Tibial nerve (tissue), 4 donors: ENCODE measurements at regions not wholly inside any gene's neighbourhood (a gene's known extent, or its start where the extent isn't known, plus 50 kb on each side); places are given as distances from the start of the nearest gene placed in this dataset.

Source experiments
- DNase-seq, 2 donors: peaks; one replicate each; pipeline ENCODE4 v3.0.0-alpha.2; 2019; ENCODE audit warnings: low spot score in 2 of 2
- H3K27ac ChIP-seq, 4 donors: fragments of 200-600 bp; sonication (generic) in 3 of 4; one replicate each; pipeline ENCODE4 v1.5.1; 2017 to 2019; ENCODE audit warnings: mild to moderate bottlenecking in 1 of 4
- H3K27me3 ChIP-seq, 2 donors: fragments of 200-600 bp; sonication (generic) in 1 of 2; one replicate each; pipeline versions ENCODE4 v1.5.1 to v1.6.0; 2017 to 2019
- H3K36me3 ChIP-seq, 3 donors: fragments of 200-600 bp; sonication (generic); one replicate each; pipeline ENCODE4 v1.5.1; 2018 to 2019
- H3K4me1 ChIP-seq, 4 donors: fragments of 200-600 bp; sonication (generic) in 3 of 4; one replicate each; pipeline ENCODE4 v1.5.1; 2017 to 2019
- H3K4me3 ChIP-seq, 4 donors: fragments of 200-600 bp; sonication (generic) in 3 of 4; one replicate each; pipeline ENCODE4 v1.5.1; 2017 to 2019; ENCODE audit warnings: mild to moderate bottlenecking in 1 of 4, moderate library complexity in 1 of 4
- H3K9me3 ChIP-seq, 4 donors: fragments of 200-600 bp; sonication (generic) in 3 of 4; one replicate each; pipeline ENCODE4 v1.5.1; 2017 to 2019
- CTCF ChIP-seq, 5 experiments: fragments of 200-600 bp in 3 of 5; fragments of 450-650 bp in 2 of 5; sonication (generic) in 3 of 5; IDR thresholded peaks; one replicate each; pipeline ENCODE4 v1.5.1; 2016 to 2019; ENCODE audit warnings: antibody characterized with exemption in 5 of 5, mild to moderate bottlenecking in 3 of 5, moderate library complexity in 2 of 5
- EP300 ChIP-seq, 2 donors: sonication (generic); formaldehyde crosslinking; IDR thresholded peaks; one replicate each; pipeline ENCODE4 v1.6.1; 2017; ENCODE audit warnings: antibody characterized with exemption in 2 of 2, mild to moderate bottlenecking in 1 of 2
- POLR2A ChIP-seq, 2 donors: fragments of 450-650 bp; IDR thresholded peaks; one replicate each; pipeline ENCODE4 v1.6.1; 2017; ENCODE audit warnings: antibody characterized with exemption in 2 of 2, mild to moderate bottlenecking in 2 of 2, moderate library complexity in 2 of 2
- WGBS, 2 donors: methylation state at CpG; one replicate each; pipeline ENCODE4 v1.1.5; 2018; 5-methylcytosine and 5-hydroxymethylcytosine counted together

- Histone ChIP-seq H3K27me3 (no peaks in the 10 kb centered on the region), H3K36me3 (no peaks in the 10 kb centered on the region), H3K4me1 (no peaks in the 10 kb centered on the region), H3K4me3 (no peak overlapping the region), H3K9me3 (peaks cover 0 to 5% (median 0%) of the 10 kb centered on the region in 4 donors), H3K27ac (no peak overlapping the region)
- no peak for DNase-seq
- TF ChIP-seq EP300 (IDR thresholded peaks at IDR 0.05) (no peak), POLR2A (IDR thresholded peaks at IDR 0.05) (no peak), CTCF (IDR thresholded peaks at IDR 0.05) (no peak)
- WGBS, 2 donors: 80 to 94% methylated on average over 2 of the region's 2 CpGs
Observed at GRCh38 chr11:98625526-98625925, 395.2 kb upstream of the CNTN5 start.

GRCh38 chr11:98630736-98631135 is 390.0 kb upstream of the CNTN5 start:
- Histone ChIP-seq H3K9me3 (no peaks in the 10 kb centered on the region), H3K4me1 (no peaks in the 10 kb centered on the region), H3K36me3 (no peaks in the 10 kb centered on the region), H3K4me3 (no peak overlapping the region), H3K27ac (no peak overlapping the region), H3K27me3 (no peaks in the 10 kb centered on the region)
- TF ChIP-seq CTCF (IDR thresholded peaks at IDR 0.05) (no peak), EP300 (IDR thresholded peaks at IDR 0.05) (no peak), POLR2A (IDR thresholded peaks at IDR 0.05) (no peak)
- 64 to 76% methylated on average over 8 of the region's 8 CpGs for WGBS, 2 donors
- no peak for DNase-seq

GRCh38 chr11:98657711-98658110 is 363.0 kb upstream of the CNTN5 start:
- DNase-seq: no peak
- Histone ChIP-seq H3K36me3 (no peaks in the 10 kb centered on the region), H3K4me3 (no peak overlapping the region), H3K4me1 (no peaks in the 10 kb centered on the region), H3K27ac (no peak overlapping the region), H3K9me3 (no peaks in the 10 kb centered on the region), H3K27me3 (no peaks in the 10 kb centered on the region)
- no peak for TF ChIP-seq POLR2A (IDR thresholded peaks at IDR 0.05)
- TF ChIP-seq CTCF (IDR thresholded peaks at IDR 0.05): no peak
- TF ChIP-seq EP300 (IDR thresholded peaks at IDR 0.05): no peak

- H3K27me3 ChIP-seq: no peaks in the 10 kb centered on the region
- no peak overlapping the region for H3K27ac ChIP-seq
- no peak for TF ChIP-seq EP300 (IDR thresholded peaks at IDR 0.05)
- TF ChIP-seq POLR2A (IDR thresholded peaks at IDR 0.05): no peak
- no peak for TF ChIP-seq CTCF (IDR thresholded peaks at IDR 0.05)
- H3K36me3 ChIP-seq: no peaks in the 10 kb centered on the region
- no peaks in the 10 kb centered on the region for H3K9me3 ChIP-seq
- no peaks in the 10 kb centered on the region for H3K4me1 ChIP-seq
- no peak for DNase-seq
- H3K4me3 ChIP-seq: no peak overlapping the region
- 76 to 82% methylated on average over 4 of the region's 4 CpGs for WGBS, 2 donors
Observed at GRCh38 chr11:98659431-98659830, 361.3 kb upstream of the CNTN5 start.

- DNase-seq: no peak
- 92 to 97% methylated on average over 2 of the region's 2 CpGs for WGBS, 2 donors
- TF ChIP-seq CTCF (IDR thresholded peaks at IDR 0.05) (no peak), EP300 (IDR thresholded peaks at IDR 0.05) (no peak), POLR2A (IDR thresholded peaks at IDR 0.05) (no peak)
- H3K27ac ChIP-seq: no peak overlapping the region
- no peaks in the 10 kb centered on the region for H3K36me3 ChIP-seq
- no peaks in the 10 kb centered on the region for H3K9me3 ChIP-seq
- no peaks in the 10 kb centered on the region for H3K4me1 ChIP-seq
- H3K4me3 ChIP-seq: no peak overlapping the region
- H3K27me3 ChIP-seq: no peaks in the 10 kb centered on the region
Observed at GRCh38 chr11:98674390-98674789, 346.4 kb upstream of the CNTN5 start.
